ENCODE measurements at regions not wholly inside any gene's neighbourhood (a gene's known extent, or its start where the extent isn't known, plus 50 kb on each side); places are given as distances from the start of the nearest gene placed in this dataset.

DNA sequence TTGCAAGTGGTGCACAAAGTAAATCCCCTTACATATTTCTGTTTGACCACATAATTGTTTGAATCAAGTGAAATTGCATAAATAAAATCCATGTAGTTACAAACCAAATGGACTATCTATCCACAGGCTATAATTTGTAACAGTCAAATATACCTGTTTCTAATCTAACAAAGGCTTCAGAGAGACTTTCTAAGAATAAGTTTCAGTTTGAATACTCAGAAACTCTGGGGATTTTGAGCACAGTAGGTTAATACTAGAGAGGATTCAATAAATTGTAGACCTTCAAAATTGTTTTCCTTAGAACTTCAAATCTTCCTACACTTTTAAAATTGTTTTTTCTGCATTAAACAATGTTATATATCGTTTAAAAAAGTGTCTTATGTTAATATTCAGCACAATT is 1250.1 kb downstream of the NLGN4X start:
- H3K9ac ChIP-seq (ENCODE audit: low read length): no peak overlapping the region
- no peak overlapping the region for H3K27ac ChIP-seq (ENCODE audit: low read length)
- H3K4me3 ChIP-seq (ENCODE audit: low read length): no peak overlapping the region
- no peaks in the 10 kb centered on the region for H3K9me2 ChIP-seq (ENCODE audit: insufficient read depth, low read length)
- no peak overlapping the region for H3K4me2 ChIP-seq (ENCODE audit: low read length)
- no peaks in the 10 kb centered on the region for H3K27me3 ChIP-seq (ENCODE audit: insufficient read depth, low read depth, low read length)
- no peaks in the 10 kb centered on the region for H3F3A ChIP-seq (ENCODE audit: insufficient read depth, low read length, poor library complexity, severe bottlenecking)
- no peaks in the 10 kb centered on the region for H3K79me2 ChIP-seq (replicated peaks; ENCODE audit: insufficient read depth, low read length)
- no peak overlapping the region for H2AFZ ChIP-seq (ENCODE audit: low read depth, low read length)
- H3K36me3 ChIP-seq (ENCODE audit: insufficient read depth, low read length): no peaks in the 10 kb centered on the region
- TF ChIP-seq RAD21 (conservative IDR thresholded peaks at IDR 0.05) (no peak), POLR2AphosphoS5 (IDR thresholded peaks at IDR 0.05) (no peak)
- no peaks in the 10 kb centered on the region for H3K9me3 ChIP-seq (ENCODE audit: low read length)
- no peaks in the 10 kb centered on the region for H4K20me1 ChIP-seq (ENCODE audit: insufficient read depth)

GRCh38 chrX:4971646-4972045 is 1257.0 kb downstream of the NLGN4X start:
- no peak overlapping the region for H2AFZ ChIP-seq (ENCODE audit: low read depth, low read length)
- TF ChIP-seq POLR2AphosphoS5 (IDR thresholded peaks at IDR 0.05) (no peak), RAD21 (conservative IDR thresholded peaks at IDR 0.05) (no peak), TAF1 (IDR thresholded peaks at IDR 0.05; ENCODE audit: low read depth) (no peak), EP300 (conservative IDR thresholded peaks at IDR 0.05; ENCODE audit: poor library complexity, severe bottlenecking) (no peak), MXI1 (conservative IDR thresholded peaks at IDR 0.05; ENCODE audit: poor library complexity, severe bottlenecking) (no peak), SMC3 (conservative IDR thresholded peaks at IDR 0.05; ENCODE audit: poor library complexity) (no peak), EZH2 (IDR thresholded peaks at IDR 0.05; ENCODE audit: borderline replicate concordance, insufficient read depth, low read length, poor library complexity, severe bottlenecking) (no peak), REST (IDR thresholded peaks at IDR 0.05; ENCODE audit: borderline replicate concordance) (no peak)
- TF ChIP-seq, protein P1, sequence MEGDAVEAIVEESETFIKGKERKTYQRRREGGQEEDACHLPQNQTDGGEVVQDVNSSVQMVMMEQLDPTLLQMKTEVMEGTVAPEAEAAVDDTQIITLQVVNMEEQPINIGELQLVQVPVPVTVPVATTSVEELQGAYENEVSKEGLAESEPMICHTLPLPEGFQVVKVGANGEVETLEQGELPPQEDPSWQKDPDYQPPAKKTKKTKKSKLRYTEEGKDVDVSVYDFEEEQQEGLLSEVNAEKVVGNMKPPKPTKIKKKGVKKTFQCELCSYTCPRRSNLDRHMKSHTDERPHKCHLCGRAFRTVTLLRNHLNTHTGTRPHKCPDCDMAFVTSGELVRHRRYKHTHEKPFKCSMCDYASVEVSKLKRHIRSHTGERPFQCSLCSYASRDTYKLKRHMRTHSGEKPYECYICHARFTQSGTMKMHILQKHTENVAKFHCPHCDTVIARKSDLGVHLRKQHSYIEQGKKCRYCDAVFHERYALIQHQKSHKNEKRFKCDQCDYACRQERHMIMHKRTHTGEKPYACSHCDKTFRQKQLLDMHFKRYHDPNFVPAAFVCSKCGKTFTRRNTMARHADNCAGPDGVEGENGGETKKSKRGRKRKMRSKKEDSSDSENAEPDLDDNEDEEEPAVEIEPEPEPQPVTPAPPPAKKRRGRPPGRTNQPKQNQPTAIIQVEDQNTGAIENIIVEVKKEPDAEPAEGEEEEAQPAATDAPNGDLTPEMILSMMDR (IDR thresholded peaks at IDR 0.05; ENCODE audit: poor library complexity, severe bottlenecking): no peak
- no peaks in the 10 kb centered on the region for H3K36me3 ChIP-seq (ENCODE audit: insufficient read depth, low read length)
- H3K9me2 ChIP-seq (ENCODE audit: insufficient read depth, low read length): no peaks in the 10 kb centered on the region
- H3K9ac ChIP-seq (ENCODE audit: low read length): no peak overlapping the region
- H3K9me3 ChIP-seq (ENCODE audit: low read length): no peaks in the 10 kb centered on the region
- no peaks in the 10 kb centered on the region for H3K27me3 ChIP-seq (ENCODE audit: insufficient read depth, low read depth, low read length)
- no peaks in the 10 kb centered on the region for H4K20me1 ChIP-seq (ENCODE audit: insufficient read depth)
- H3F3A ChIP-seq (ENCODE audit: insufficient read depth, low read length, poor library complexity, severe bottlenecking): no peaks in the 10 kb centered on the region
- H3K4me3 ChIP-seq (ENCODE audit: low read length): no peak overlapping the region
- no peaks in the 10 kb centered on the region for H3K79me2 ChIP-seq (replicated peaks; ENCODE audit: insufficient read depth, low read length)
- no peak overlapping the region for H3K4me2 ChIP-seq (ENCODE audit: low read length)
- H3K27ac ChIP-seq (ENCODE audit: low read length): no peak overlapping the region

- no peak for TF ChIP-seq TAF1 (IDR thresholded peaks at IDR 0.05; ENCODE audit: low read depth)
- no peak for TF ChIP-seq EP300 (conservative IDR thresholded peaks at IDR 0.05; ENCODE audit: poor library complexity, severe bottlenecking)
- no peak for TF ChIP-seq MXI1 (conservative IDR thresholded peaks at IDR 0.05; ENCODE audit: poor library complexity, severe bottlenecking)
- no peak for TF ChIP-seq REST (IDR thresholded peaks at IDR 0.05; ENCODE audit: borderline replicate concordance)
- no peak for TF ChIP-seq SMC3 (conservative IDR thresholded peaks at IDR 0.05; ENCODE audit: poor library complexity)
- no peak for TF ChIP-seq RAD21 (conservative IDR thresholded peaks at IDR 0.05)
- TF ChIP-seq EZH2 (IDR thresholded peaks at IDR 0.05; ENCODE audit: borderline replicate concordance, insufficient read depth, low read length, poor library complexity, severe bottlenecking): no peak
- TF ChIP-seq, protein P1 (IDR thresholded peaks at IDR 0.05; ENCODE audit: poor library complexity, severe bottlenecking): no peak
- no peak for TF ChIP-seq POLR2AphosphoS5 (IDR thresholded peaks at IDR 0.05)
- Histone ChIP-seq H2AFZ (ENCODE audit: low read depth, low read length) (no peak overlapping the region), H4K20me1 (ENCODE audit: insufficient read depth) (no peaks in the 10 kb centered on the region)
Measured at GRCh38 chrX:4964112-4964511, 1250.7 kb upstream of the PRKX start.

More at GRCh38 chrX:4964112-4964511, 1250.7 kb upstream of the PRKX start:
- Histone ChIP-seq H3K27ac (ENCODE audit: low read length) (no peak overlapping the region), H3K9ac (ENCODE audit: low read length) (no peak overlapping the region), H3K4me2 (ENCODE audit: low read length) (no peak overlapping the region), H3K9me2 (ENCODE audit: insufficient read depth, low read length) (no peaks in the 10 kb centered on the region), H3K27me3 (ENCODE audit: insufficient read depth, low read depth, low read length) (no peaks in the 10 kb centered on the region), H3K79me2 (replicated peaks; ENCODE audit: insufficient read depth, low read length) (no peaks in the 10 kb centered on the region), H3F3A (ENCODE audit: insufficient read depth, low read length, poor library complexity, severe bottlenecking) (no peaks in the 10 kb centered on the region), H3K36me3 (ENCODE audit: insufficient read depth, low read length) (no peaks in the 10 kb centered on the region), H3K9me3 (ENCODE audit: low read length) (no peaks in the 10 kb centered on the region), H3K4me3 (ENCODE audit: low read length) (no peak overlapping the region)

Measured in neural cell (in vitro differentiated cells).